Activated CD4-positive, alpha-beta T cell treated with anti-CD3 and anti-CD28 coated beads, Interleukin-2, Interleukin-4, amounts not matched to agents 100 ng/mL and 50 ng/mL, durations not matched to agents 16 hours and 8 hours (primary cell): ENCODE measurements at regions not wholly inside any gene's neighbourhood (a gene's known extent, or its start where the extent isn't known, plus 50 kb on each side); places are given as distances from the start of the nearest gene placed in this dataset.
"Not testable (repeated sequence)": the region's sequence is repeated elsewhere in the genome, so short reads cannot be mapped to it uniquely, and the experiment has no call there.

ENCODE experiments used
- DNase-seq: peaks from one replicate; pipeline ENCODE4 v3.0.0-alpha.2; 2020; ENCODE audit warnings: low spot score

GRCh38 chr3:14252321-14253021, 73.9 kb downstream of the LSM3 start:
- DNase-seq, result no peak

- DNase-seq, result no peak
Measured at GRCh38 chr3:14253022-14253706, 74.5 kb downstream of the LSM3 start.

GRCh38 chr3:14253707-14254382, 75.2 kb downstream of the LSM3 start:
- no peak for DNase-seq

GRCh38 chr3:14254812-14255702, 76.4 kb downstream of the LSM3 start:
- DNase-seq, result no peak

GRCh38 chr3:14256046-14256445, 77.4 kb downstream of the LSM3 start:
- DNase-seq, result no peak

- no peak for DNase-seq
Measured at GRCh38 chr3:14256561-14257342, 78.1 kb downstream of the LSM3 start.

- DNase-seq, result no peak
Measured at GRCh38 chr3:14258906-14259904, 80.6 kb downstream of the LSM3 start.

GRCh38 chr3:14260463-14260862, 81.8 kb downstream of the LSM3 start:
- no peak for DNase-seq

- peak; percentile 73 for DNase-seq
Measured at GRCh38 chr3:14261229-14261628, 82.6 kb downstream of the LSM3 start.

GRCh38 chr3:14262212-14262611, 83.6 kb downstream of the LSM3 start:
- no peak for DNase-seq

- DNase-seq, result no peak
Measured at GRCh38 chr3:14262867-14263266, 84.2 kb downstream of the LSM3 start.

- no peak for DNase-seq
Measured at GRCh38 chr3:14263317-14264005, 84.8 kb downstream of the LSM3 start.

- peak; percentile 52 for DNase-seq
Measured at GRCh38 chr3:14265246-14265962, 86.8 kb downstream of the LSM3 start.

GRCh38 chr3:14266361-14266760, 87.7 kb downstream of the LSM3 start:
- no peak for DNase-seq

GRCh38 chr3:14267976-14268375, 89.4 kb downstream of the LSM3 start:
- no peak for DNase-seq

- no peak for DNase-seq
Measured at GRCh38 chr3:14268897-14269296, 90.3 kb downstream of the LSM3 start.

- not testable (repeated sequence) for DNase-seq
Measured at GRCh38 chr3:14272041-14272958, 93.7 kb downstream of the LSM3 start.
